GM13976 (cell line): ENCODE measurements at regions not wholly inside any gene's neighbourhood (a gene's known extent, or its start where the extent isn't known, plus 50 kb on each side); places are given as distances from the start of the nearest gene placed in this dataset.
"Not testable (repeated sequence)": the region's sequence is repeated elsewhere in the genome, so short reads cannot be mapped to it uniquely, and the experiment has no call there.

Source experiments
- DNase-seq: peaks from one replicate; pipeline ENCODE4 v3.0.0; 2012; ENCODE audit warnings: low spot score
- in situ Hi-C: fragments of 300-500 bp; cut with MboI; formaldehyde crosslinking; loops from one replicate; pipeline ENCODE4 v1.12.0; 2022; ENCODE audit warnings: low sequenced_read_pairs, mixed read lengths, inconsistent platforms; ENCODE audit not compliant: unreplicated experiment
- TF ChIP-seq, protein P1 (sequence below): IDR thresholded peaks from 2 replicates; pipeline ENCODE4 v1.5.1; 2012; ENCODE audit warnings: borderline replicate concordance, mild to moderate bottlenecking; ENCODE audit not compliant: insufficient read depth; ENCODE audit errors: extremely low read depth, missing control alignments, control extremely low read depth

DNA sequence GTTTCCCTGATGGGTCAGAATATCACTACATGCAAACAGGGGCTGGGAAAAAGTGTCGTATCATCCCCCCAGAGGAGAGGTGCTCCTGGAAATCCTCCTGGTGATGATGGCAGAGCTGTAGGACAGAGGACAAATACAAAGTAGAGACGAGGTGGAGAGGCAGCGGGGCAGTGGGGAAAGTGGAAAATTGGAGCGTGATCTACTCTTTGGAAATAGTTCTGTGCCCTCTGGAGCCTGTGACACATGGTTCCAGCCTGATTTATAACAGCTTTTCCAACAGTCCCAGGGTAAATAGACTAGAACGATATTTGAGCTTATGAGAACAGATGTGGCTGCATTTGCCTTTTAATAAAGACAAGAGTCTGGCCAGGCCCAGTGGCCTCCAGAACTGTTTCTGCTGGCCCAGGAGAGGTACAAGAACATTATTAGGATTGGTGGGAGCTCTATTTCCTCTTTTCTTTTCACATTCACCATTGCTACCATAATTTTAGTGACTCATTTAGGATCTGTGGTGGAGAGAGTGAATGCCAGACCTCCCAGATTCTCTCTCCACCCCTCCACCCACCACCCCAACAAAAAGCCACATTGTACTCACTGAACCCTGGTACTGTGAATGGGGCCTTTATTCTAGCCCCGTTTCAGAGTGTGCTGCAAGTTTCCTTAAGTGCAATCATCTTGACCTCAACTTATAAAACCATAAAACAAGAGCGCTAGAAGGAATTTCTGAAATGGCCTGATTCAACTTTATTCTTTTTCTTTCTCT is 78.3 kb downstream of the BTBD3 start:
- no peak for DNase-seq
- in situ Hi-C loops = no loop called here
- TF ChIP-seq, protein P1, sequence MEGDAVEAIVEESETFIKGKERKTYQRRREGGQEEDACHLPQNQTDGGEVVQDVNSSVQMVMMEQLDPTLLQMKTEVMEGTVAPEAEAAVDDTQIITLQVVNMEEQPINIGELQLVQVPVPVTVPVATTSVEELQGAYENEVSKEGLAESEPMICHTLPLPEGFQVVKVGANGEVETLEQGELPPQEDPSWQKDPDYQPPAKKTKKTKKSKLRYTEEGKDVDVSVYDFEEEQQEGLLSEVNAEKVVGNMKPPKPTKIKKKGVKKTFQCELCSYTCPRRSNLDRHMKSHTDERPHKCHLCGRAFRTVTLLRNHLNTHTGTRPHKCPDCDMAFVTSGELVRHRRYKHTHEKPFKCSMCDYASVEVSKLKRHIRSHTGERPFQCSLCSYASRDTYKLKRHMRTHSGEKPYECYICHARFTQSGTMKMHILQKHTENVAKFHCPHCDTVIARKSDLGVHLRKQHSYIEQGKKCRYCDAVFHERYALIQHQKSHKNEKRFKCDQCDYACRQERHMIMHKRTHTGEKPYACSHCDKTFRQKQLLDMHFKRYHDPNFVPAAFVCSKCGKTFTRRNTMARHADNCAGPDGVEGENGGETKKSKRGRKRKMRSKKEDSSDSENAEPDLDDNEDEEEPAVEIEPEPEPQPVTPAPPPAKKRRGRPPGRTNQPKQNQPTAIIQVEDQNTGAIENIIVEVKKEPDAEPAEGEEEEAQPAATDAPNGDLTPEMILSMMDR = no peak

DNA sequence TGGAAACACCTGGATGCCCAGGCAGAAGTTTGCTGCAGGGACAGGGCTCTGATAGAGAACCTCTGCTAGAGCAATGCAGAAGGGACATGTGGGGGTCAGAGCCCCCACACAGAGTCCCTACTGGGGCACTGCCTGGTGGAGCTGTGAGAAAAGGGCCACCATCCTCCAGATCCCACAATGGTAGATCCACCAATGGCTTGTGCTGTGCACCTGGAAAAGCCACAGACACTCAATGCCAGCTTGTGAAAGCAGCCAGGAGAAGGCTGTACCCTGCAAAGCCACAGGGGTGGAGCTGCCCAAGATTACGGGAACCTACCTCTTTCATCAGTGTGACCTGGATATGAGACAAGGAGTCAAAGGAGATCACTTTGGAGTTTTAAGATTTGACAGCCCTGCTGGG is 87.1 kb downstream of the BTBD3 start:
- DNase-seq, in situ Hi-C loops: not testable (repeated sequence)

DNA sequence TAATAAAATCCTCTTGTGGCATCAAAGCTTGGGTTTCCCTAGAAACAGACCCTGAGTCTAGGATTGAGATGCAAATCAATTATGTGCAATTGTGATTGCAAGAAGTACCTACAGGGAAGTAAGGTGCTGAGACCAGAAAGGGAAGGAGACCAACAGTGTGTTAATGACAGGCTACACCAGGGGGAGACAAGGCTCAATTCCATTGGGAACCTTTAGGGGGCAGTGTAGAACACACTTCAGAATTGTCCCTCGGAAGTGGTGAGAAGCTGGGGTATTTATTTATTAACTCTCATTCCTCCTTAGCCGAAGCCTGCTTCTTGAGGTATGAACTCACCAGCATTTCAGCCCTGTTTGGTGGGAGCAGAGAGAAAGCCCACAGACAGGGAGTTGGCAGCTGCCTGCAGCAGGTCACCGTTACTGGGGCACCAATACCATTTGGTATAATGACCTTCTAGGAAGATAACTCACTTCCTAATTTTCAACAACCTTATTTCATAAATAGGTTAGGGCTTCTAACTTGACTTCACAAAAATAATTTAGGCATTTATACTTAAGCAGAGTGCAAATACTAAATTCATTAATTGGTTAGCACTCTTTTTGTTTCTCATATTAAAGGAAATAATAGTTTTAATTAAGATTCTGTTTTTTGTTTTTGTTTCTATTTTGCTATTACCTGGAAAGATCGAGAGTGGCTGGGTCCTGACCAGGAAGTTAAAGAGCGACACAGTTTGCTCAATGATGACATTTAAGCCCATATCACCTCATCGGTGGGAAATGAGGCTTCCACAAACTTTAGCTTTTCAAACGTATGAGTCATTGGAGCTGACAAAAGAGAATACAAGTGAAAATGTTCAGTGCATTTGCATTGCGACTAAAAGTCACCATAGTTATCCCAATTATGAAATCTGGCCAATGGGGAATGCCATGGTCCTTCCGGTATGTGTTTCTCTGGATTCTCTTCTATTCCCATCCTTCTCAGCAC is 94.8 kb downstream of the BTBD3 start:
- DNase-seq = peak; percentile 51
- in situ Hi-C loops = no loop called here
- TF ChIP-seq, protein P1 = peak; percentile 30

DNA sequence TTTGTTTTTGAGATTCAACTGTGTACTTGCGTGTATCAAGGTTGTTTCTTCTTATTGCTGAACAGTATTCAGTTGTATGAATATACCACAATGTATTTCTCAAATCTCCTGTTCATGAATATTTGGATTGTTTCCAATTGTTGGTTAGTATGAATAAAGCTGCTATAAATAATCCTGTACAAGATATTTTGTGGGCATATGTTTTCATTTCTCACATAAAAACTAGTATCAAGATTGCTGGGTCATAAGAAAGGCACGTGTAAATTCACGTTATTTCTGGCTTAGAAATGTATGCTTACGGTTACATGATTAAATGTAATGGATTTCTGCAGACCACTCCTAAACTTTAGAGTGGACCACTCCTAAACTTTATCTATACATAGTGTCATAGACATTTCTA is 96.6 kb downstream of the BTBD3 start:
- no peak for DNase-seq
- in situ Hi-C loops = no loop called here
- TF ChIP-seq, protein P1 = no peak

DNA sequence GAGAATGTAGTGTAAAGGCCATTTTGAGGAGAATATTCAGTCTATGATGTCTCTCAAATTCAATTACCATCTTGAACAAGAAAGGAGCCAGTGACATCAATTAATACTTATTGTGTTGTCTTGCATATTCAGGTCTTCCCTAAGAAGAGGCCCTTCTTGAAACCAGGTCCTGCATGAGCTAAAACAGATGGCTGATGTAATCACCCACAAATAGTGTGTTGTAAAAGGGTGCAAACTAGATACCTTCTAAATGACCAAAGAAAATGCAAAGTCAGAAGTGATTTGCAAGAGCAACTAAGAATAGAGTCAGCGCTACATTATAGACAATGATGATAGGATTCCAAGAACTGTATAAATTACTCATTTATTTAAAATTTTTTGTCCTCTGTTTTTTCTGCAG is 97.0 kb downstream of the BTBD3 start:
- TF ChIP-seq, protein P1 = no peak
- no peak for DNase-seq

DNA sequence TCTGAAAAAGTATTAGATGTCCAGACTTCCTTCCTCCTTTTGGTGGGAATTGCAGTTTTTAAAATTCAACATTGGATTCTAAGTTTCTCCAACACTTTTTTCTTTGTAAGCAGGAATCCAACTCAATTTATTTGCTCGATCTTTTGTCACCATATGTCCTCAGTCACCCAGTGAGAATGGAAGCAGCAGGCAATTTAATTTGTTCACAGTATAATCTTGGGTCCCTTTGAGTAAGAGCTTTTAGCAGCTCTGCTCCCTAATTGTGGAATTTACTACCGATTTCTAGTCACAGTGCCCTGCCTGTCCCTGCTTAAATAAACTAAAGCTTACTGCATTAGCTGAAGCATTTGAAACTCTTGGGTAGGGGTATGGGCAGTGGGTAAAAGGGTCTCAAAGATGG is 98.6 kb downstream of the BTBD3 start:
- TF ChIP-seq, protein P1 = no peak
- in situ Hi-C loops = no loop called here
- no peak for DNase-seq

More for the DNA sequence above, 97.0 kb downstream of the BTBD3 start:
- in situ Hi-C loops = no loop called here

DNA sequence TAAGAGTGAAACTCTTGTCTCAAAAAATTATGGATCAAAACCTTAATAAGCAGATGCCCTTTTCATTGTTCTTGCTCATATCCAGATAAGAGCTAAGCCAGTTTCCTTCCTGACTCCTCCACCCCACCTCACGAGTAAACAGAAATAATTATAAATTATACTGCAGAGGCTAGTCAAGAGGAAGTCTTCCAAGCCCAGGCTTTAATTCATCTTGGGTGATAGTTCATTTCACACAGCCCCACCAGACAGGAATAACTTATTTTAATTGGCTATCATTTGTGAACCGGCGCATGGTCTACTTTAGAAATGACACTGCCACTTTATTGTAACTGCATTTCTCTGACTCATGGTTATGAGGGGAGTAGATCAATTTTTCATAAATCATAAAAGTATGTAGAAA is 102.0 kb downstream of the BTBD3 start:
- TF ChIP-seq, protein P1 = no peak
- no peak for DNase-seq
- in situ Hi-C loops = no loop called here
